ENCODE measurements at regions not wholly inside any gene's neighbourhood (a gene's known extent, or its start where the extent isn't known, plus 50 kb on each side); places are given as distances from the start of the nearest gene placed in this dataset.

DNA sequence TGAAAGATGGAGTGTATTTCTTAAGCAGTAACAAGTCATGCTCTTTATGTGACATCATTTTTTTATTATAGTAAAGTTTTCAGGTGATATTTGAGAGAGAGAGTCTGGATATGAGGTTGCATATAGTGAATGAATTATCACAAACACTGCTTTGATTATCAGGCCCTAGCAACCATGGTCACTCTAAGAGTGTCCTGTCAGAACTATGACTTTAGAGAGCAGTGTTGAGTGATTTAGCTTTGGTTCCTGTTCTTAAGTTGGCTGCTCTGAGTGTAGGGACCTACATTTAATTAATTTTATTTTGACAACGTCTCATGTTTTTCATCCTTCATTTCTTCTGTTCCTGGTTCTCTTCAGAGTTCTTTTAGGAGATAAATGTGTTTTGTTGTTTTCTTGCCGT lies 275.5 kb downstream of the KCNJ3 start:
- TF ChIP-seq, protein P1, sequence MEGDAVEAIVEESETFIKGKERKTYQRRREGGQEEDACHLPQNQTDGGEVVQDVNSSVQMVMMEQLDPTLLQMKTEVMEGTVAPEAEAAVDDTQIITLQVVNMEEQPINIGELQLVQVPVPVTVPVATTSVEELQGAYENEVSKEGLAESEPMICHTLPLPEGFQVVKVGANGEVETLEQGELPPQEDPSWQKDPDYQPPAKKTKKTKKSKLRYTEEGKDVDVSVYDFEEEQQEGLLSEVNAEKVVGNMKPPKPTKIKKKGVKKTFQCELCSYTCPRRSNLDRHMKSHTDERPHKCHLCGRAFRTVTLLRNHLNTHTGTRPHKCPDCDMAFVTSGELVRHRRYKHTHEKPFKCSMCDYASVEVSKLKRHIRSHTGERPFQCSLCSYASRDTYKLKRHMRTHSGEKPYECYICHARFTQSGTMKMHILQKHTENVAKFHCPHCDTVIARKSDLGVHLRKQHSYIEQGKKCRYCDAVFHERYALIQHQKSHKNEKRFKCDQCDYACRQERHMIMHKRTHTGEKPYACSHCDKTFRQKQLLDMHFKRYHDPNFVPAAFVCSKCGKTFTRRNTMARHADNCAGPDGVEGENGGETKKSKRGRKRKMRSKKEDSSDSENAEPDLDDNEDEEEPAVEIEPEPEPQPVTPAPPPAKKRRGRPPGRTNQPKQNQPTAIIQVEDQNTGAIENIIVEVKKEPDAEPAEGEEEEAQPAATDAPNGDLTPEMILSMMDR (conservative IDR thresholded peaks at IDR 0.05; ENCODE audit: low read length) = no peak
- no peak for TF ChIP-seq EZH2phosphoT487 (IDR thresholded peaks at IDR 0.05; ENCODE audit: borderline replicate concordance, low read depth, low read length)
